SHP77 (cell line): ENCODE measurements at regions not wholly inside any gene's neighbourhood (a gene's known extent, or its start where the extent isn't known, plus 50 kb on each side); places are given as distances from the start of the nearest gene placed in this dataset.
A peak's percentile ranks its signal among the peaks of the same experiment; 100 is the strongest.
"Not testable (repeated sequence)": the region's sequence is repeated elsewhere in the genome, so short reads cannot be mapped to it uniquely, and the experiment has no call there.

ENCODE experiments used
- DNase-seq, 2 experiments: peaks; one replicate each; lab custom pipeline; 2025; lab: John Stamatoyannopoulos, UW

DNA sequence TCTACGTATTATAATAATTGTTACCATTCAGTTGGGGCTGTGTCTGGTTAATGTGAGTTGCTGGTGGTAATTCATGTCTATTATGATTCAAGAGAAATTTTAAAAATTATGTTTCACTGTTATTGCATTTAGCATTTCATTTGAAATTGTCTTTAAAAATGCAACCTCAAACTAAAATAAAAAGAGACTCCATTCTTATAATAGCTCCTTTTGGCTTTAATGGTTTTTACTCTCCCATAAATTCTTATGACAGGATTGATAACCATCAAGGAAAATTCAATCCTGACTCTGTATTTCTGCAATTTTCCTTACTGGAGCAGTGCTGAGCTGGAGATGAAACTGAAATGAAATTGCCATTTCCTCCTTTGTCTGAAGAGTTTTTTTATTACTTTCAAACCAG lies 262.7 kb downstream of the REEP3 start:
- DNase-seq = no peak

GRCh38 chr10:63788152-63788821 lies 267.1 kb downstream of the REEP3 start:
- DNase-seq = peak in 1 of 2 experiments; percentile 5

DNA sequence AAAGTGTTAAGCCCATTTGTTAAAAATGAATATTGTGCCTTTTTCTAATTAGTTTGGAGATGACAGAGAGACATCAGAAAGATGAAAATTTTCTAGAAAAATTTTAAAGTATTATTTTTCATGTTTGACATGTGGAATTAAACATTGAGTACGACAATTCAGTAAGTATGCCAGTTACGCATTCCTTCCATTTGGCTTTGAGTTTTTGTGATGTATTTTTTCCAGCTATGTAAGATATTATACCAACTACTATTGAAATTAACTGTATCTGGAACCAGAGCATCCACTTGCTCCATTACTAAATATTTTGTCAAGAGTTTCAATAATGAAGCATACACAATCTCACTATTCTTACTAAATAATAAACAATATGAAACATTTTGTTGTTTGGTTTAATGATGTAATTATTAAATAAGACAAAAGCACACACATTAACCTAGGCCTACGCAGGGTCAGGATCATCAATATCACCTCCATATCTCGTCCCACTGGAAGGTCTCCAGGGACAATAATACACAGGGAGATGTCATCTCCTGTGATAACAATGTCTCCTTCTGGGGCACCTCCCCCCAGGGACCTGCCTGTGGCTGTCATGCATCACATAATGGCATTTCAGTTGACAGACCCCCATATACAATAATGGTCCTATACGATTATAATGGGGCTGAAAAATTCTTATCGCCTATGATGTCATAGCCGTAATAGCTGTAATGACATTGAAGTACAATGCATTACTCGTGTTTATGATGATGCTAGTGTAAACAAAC lies 274.1 kb downstream of the REEP3 start:
- DNase-seq = no peak

DNA sequence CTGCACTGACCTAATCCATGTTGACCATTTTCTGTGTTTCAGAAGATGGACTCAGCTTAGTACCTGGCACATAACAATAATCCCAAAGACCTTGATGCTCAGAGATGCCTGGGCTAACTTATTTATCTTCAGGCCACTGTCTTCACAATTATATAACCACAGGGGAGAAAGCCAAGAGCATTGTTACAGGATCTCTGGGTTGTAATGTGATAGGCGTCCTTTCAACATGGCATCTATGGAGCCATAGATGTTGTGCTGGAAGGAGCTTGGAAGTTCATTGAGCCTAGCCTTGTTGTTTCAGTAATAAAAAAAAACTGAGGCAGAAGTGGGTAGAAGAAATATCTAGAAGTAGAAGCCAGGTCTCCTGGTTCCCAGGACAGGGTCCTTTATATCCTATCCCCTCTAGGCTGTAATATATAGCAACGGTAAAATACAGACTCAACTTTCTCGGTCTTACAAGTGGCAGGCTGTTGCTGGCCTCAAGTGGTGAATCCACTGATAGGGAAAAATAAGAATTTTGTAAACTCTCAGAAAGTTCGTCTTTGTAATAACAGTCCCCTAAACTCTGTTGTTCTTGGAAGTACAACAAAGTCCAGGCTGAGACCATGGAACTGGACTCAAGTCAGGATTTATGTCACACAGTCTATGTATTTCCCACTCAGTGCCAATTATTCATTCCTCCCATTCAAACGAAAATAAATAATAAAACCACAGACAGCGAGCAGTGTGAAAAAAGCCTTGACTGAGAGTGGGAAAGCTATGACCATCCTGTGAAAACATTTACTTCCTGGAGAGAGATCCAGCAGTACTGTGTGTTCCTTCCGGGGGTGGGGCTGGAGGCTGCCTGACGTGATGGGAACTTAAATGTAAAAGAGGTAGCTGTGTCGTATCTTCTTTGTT lies 277.6 kb downstream of the REEP3 start:
- no peak for DNase-seq

DNA sequence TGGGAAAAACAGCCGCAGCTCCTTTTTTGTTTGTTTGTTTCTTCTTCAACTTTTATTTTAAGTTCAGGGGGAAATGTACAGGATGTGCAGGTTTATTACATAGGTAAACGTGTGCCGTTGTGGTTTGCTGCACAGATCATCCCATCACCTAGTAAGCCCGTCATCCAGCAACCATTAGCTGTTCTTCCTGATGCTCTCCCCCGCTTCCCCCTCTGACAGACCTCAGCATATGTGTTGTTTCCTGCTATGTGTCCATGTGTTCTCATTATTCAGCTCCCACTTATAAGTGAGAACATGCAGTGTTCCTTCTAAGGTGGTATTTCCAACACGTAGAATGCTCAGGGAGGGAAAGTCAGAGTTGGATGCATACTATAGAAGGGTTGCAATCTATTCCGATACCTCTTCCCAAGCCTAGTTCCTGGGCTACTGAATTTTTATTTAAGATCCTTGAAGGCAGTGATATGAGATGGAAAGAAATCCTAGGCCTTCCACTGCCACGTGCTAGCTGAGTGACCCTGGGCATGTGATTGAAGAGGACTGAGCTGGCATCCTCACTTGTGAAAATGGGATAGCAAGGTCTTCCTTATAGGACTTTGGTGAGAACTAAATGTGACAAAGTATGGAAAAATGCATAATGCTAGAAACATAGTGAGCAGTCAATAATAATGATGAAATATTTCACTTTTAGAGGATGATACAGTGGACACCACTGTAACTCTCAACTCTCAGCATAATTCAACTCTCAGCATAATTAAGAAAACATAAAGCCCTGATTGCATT lies 278.5 kb downstream of the REEP3 start:
- no peak for DNase-seq

- DNase-seq = no peak
Observed at GRCh38 chr10:63801166-63801565, 280.0 kb downstream of the REEP3 start.

DNA sequence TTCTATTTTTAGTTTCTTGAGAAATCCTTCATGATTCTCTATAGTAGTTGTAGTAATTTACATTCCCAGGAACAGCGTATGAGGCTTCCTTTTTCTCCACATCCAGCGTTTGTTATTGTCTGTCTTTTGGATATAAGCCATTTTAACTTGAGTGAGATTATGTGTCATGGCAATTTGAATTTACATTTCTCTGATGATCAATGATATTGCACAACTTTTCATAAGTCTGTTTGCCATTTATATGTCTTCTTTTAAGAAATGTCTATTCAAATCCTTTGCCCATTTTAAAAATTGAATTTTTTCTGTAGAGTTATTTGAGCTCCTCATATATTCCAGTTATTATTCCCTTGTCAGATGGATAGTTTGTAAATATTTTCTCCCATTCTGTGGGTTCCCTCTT lies 285.1 kb downstream of the REEP3 start:
- DNase-seq = no peak

DNA sequence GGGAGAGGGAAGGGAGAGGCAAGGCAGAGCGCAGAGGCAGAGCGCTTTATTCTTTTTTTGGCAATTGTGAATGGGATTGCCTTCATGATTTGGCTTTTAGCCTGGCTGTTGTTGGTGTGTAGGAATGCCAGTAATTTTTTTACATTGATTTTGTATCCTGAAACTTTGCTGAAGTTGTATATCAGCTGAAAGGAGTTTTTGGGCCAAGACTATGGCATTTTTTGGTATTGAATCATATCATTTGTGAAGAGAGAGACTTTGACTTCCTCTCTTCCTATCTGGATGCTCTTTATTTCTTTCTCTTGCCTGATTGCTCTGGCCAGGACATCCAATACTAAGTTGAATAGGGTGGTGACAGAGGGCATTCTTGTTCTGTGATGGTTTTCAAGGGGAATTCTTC lies 291.3 kb downstream of the REEP3 start:
- DNase-seq = no peak

DNA sequence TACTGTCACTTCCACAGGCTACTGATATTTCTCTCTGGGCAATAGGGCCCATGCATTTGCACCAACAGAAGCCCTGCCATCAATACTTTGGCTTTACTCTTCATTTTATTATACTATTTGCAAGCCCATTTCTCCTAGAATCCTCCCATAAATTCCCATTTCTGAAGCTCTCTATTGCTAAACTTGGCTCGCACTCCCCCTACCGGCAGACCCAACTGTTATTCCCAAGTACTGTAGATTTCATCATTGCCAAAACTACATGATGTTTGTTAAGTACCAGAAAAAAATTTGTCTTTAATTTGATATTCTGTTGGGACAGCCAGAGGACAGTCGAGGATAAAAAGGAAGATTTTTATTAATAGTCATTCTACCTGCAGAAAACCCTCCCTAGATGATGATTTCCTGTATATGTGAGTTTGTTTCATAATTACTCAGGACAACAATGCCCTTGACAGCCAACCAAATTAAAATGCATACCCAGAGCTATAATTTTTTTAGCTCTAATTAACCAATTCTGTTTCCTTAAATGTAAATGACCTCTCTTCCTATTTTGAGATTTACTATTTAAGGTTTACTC lies 298.6 kb downstream of the REEP3 start:
- DNase-seq = peak; percentile 10 to 53

DNA sequence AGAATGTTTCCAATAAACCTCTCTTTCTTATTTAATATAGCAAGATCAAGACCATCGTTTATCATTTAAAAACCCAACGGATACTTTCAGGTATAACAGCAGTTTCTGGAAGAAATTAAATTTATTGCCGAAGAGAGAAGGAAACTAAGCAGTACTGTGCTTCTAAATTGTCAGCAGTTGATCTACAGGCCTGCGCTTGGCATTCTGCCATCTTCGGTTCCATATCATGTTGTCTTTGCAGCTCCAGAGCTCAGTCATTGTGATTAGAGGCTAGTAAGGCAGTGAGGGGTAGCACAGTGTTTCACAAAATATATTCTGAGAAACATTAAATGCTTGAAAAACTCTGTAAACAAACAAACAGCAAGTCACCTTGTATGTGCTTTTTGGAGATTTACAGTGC lies 301.3 kb downstream of the REEP3 start:
- DNase-seq = no peak

DNA sequence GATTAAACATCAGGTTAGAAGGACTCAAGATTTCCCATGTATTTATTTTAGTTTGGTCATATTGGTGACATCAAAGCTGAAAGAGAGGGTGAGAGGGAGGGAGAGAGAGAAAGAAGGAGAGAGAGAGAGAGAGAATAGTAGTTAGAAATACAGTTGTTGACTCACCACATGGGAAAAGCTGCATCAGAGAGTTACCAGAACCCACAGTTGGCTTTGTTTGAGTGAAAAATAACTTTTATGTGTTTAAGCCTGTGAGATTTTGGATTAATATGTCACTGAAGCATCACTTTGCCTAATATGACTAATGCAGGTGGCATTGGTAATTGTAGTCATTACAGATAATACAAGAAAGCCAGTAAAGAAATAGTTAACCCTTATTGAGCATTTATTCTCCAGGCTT lies 303.9 kb downstream of the REEP3 start:
- no peak for DNase-seq

DNA sequence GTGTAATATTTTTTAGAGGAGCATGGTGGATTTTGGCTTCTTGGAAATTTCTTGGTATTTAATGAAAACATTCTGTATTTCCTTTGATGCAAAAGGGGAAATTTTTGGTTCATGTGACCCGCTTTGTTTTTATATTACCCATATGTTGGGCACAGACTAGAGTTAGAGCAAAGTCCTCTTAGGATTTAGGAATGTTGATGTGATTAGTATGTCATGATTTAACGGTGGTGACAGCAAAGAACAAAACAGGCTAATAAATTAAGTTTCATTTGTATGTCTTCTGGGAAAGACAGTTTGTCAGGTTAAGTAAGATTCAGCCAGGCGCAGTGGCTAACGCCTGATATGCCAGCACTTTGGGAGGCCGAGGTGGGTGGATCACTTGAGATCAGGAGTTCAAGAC lies 304.6 kb downstream of the REEP3 start:
- DNase-seq = no peak

- not testable (repeated sequence) for DNase-seq
Observed at GRCh38 chr10:63827018-63827417, 305.8 kb downstream of the REEP3 start.

GRCh38 chr10:63829020-63829419 lies 307.8 kb downstream of the REEP3 start:
- DNase-seq = no peak

GRCh38 chr10:63829573-63830149 lies 308.5 kb downstream of the REEP3 start:
- no peak for DNase-seq

GRCh38 chr10:63832686-63833085 lies 311.5 kb downstream of the REEP3 start:
- no peak for DNase-seq

DNA sequence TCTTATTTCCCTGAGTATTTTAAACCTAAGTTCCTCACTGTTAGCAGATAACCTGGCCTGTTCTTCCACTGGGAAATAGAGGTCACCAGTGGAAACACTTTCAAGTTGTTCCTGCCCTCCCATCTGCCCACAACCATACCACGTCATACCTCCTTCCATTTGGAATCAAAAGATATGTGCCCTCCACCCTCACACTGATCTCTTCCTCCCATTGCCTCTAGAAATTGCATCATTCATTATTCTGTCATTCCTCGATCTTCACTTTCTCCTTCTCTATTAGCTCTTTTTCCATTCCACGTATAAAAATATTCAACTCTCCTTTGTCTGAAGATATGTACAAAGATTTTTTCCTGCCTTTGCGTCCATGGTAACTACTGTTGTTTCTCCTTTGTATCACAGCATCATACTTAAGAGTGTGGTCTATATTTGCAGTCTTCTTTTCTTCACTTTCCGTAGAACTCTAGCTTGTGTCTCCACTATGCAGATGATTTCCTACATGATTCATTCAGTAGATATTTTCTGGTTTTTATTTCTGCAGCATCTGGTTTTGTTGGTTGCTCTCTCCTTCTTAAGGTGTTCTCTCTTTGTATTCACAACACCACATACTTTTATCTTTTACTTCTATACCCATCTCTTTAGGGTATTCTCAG lies 312.3 kb downstream of the REEP3 start:
- DNase-seq = no peak

DNA sequence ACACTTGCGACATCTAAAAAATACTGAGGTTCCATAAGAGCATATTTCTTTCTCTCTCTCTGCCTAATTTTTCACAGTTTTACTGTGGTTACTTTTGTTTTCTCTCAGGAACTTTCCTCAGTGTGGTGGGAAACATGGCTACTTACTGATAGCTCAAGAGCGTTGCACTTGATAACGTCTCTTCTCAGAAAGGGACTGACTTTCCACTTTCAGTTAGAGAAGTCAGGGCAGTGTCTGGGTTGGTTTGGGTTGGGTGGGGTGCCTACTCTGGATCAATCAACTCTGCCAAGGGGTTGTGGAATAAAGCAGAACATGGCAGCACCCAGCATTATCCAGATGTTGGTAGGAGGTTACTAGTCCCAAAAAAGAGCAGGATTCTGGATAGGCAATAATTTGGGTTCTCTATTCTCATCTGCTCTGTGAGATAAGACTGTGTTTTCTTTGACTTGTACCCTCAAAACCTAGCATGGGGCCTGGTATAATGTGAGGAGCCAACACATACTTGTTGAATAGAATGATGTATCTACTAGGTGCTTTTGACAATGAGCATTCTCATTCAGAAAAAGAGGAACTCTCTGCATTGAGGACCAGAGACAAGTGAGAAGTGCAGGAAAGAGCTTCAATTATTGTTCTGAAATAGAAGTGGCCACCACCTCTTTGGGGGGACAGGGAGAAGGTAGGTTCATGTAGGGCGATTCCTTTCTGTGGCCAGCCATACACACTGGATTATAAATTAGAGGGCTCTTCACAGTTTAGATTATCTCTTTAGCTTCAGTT lies 315.7 kb downstream of the REEP3 start:
- no peak for DNase-seq

- DNase-seq = no peak
Observed at GRCh38 chr10:63841761-63842160, 320.6 kb downstream of the REEP3 start.

DNA sequence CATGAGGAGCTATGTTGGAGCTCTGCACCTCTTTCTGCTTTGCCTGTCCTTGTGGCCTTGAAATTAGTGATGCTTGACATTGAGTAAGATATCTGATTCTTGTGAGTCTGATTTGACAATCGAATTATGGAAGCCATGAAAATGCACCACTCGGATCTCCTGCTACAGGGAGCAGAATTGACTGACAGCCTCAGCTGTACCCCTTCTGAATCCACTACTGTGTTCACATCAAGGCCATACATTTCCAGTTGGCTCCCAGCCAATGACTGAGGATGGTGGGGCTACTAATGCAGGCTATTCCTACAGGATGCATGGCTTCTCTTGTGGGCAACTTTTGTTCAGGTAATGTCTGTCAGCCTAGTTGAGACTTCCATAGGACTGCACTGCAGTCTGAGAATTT lies 321.9 kb downstream of the REEP3 start:
- DNase-seq = no peak
